Lower lobe of right lung (tissue), 2 donors: ENCODE measurements at regions not wholly inside any gene's neighbourhood (a gene's known extent, or its start where the extent isn't known, plus 50 kb on each side); places are given as distances from the start of the nearest gene placed in this dataset.

Source experiments
- ATAC-seq, 2 donors: fragments of 200-7000 bp; cut with Tn5 transposase; one replicate each; pipeline ENCODE4 v1.9.1; 2020 to 2022; ENCODE audit warnings: mild to moderate bottlenecking in 2 of 2, moderate library complexity in 2 of 2
- DNase-seq: peaks from one replicate; pipeline ENCODE4 v3.0.0-alpha.2; 2020
- H3K27ac ChIP-seq: fragments of 200-600 bp; one replicate; pipeline ENCODE4 v1.8.0; 2022
- H3K27me3 ChIP-seq: fragments of 200-600 bp; one replicate; pipeline ENCODE4 v1.8.0; 2022; ENCODE audit warnings: low read depth
- H3K36me3 ChIP-seq: fragments of 200-600 bp; one replicate; pipeline ENCODE4 v1.8.0; 2022; ENCODE audit warnings: mild to moderate bottlenecking
- H3K4me1 ChIP-seq: fragments of 200-600 bp; one replicate; pipeline ENCODE4 v1.8.0; 2022
- H3K4me3 ChIP-seq: fragments of 200-600 bp; one replicate; pipeline ENCODE4 v1.8.0; 2022; ENCODE audit warnings: mild to moderate bottlenecking
- H3K9me3 ChIP-seq: fragments of 200-600 bp; one replicate; pipeline ENCODE4 v1.8.0; 2022
- intact Hi-C: fragments of 100-400 bp; cut with DNase I; formaldehyde crosslinking; loops from one replicate; pipeline ENCODE4 v1.11.0; 2022
- TF ChIP-seq, protein P1 (sequence below): fragments of 200-600 bp; IDR thresholded peaks from one replicate; pipeline ENCODE4 v1.8.0; 2022; ENCODE audit warnings: antibody characterized with exemption, mild to moderate bottlenecking
- donor health status: DM: no; HTN: yes; CAD: no; lungs with severe emphysema.

DNA sequence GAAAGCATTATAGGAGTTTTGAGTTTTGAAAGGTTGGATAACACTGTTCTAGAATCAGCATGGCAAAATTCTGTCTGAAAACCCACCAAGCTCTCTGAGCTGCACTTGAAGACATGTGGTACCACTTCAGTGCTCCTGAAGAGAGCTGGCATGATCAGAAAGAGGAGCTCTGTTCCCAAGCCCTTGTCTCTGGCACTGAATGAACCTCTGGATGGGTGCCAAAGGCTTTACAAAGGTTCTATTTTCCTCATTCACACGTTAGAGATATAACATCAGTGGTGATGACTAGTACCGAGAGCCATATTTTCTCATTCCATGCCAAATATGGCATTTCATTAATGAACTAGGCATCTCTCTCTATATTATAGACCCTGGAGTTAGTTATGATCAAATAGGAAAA lies 301.8 kb upstream of the ID4 start:
- H3K36me3 ChIP-seq: no peaks in the 10 kb centered on the region
- H3K27me3 ChIP-seq: no peaks in the 10 kb centered on the region
- no peak for DNase-seq
- no peak for ATAC-seq
- H3K4me1 ChIP-seq: no peaks in the 10 kb centered on the region
- TF ChIP-seq, protein P1, sequence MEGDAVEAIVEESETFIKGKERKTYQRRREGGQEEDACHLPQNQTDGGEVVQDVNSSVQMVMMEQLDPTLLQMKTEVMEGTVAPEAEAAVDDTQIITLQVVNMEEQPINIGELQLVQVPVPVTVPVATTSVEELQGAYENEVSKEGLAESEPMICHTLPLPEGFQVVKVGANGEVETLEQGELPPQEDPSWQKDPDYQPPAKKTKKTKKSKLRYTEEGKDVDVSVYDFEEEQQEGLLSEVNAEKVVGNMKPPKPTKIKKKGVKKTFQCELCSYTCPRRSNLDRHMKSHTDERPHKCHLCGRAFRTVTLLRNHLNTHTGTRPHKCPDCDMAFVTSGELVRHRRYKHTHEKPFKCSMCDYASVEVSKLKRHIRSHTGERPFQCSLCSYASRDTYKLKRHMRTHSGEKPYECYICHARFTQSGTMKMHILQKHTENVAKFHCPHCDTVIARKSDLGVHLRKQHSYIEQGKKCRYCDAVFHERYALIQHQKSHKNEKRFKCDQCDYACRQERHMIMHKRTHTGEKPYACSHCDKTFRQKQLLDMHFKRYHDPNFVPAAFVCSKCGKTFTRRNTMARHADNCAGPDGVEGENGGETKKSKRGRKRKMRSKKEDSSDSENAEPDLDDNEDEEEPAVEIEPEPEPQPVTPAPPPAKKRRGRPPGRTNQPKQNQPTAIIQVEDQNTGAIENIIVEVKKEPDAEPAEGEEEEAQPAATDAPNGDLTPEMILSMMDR: no peak
- intact Hi-C loops: no loop called here
- no peak overlapping the region for H3K4me3 ChIP-seq
- H3K27ac ChIP-seq: no peak overlapping the region
- H3K9me3 ChIP-seq: no peaks in the 10 kb centered on the region

DNA sequence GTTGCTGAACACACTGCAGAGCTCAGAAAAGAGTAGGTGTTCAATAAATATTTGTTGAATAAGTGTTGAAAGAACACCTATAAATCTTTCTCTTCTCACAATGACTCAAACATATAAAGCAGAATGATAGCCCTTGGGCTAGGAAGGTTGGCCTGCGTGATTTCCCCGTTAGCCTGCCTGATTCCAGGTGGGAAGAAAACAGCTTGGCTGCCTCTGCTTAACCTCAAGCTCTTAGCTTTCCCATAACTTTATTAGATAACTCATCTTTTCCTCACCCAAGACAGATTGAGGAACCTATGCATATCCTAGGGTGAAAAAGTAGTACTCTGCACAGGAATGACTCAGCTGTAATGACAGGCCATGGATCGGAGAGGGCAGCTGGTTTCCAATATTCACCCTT lies 300.3 kb upstream of the ID4 start:
- H3K9me3 ChIP-seq: no peaks in the 10 kb centered on the region
- DNase-seq: no peak
- intact Hi-C loops: no loop called here
- no peak for ATAC-seq
- no peaks in the 10 kb centered on the region for H3K27me3 ChIP-seq
- H3K4me1 ChIP-seq: no peaks in the 10 kb centered on the region
- TF ChIP-seq, protein P1: no peak
- no peak overlapping the region for H3K4me3 ChIP-seq
- no peaks in the 10 kb centered on the region for H3K36me3 ChIP-seq
- H3K27ac ChIP-seq: no peak overlapping the region

- H3K27ac ChIP-seq: no peak overlapping the region
Observed at GRCh38 chr6:19538096-19538495, 299.1 kb upstream of the ID4 start.

DNA sequence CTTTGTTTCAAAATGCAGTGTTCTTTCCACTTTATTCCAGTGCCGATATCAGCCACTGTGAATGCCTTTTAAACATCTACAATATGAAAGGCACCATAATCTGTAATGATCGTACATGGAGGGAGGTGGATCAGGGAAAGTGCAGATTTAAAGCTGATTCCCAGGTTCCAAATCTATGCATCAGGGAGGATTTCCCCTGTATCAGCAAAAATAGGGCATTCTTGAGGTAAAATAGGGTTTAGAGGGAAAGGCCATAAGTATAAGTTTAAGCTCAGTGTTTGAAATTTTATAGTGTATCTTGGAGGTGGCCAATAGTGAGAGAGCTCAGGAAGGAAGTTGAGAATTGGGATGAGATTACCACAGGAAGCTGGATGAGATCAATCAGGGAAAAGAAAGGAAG lies 289.7 kb upstream of the ID4 start:
- intact Hi-C loops: no loop called here
- TF ChIP-seq, protein P1: no peak
- no peaks in the 10 kb centered on the region for H3K36me3 ChIP-seq
- H3K27me3 ChIP-seq: no peaks in the 10 kb centered on the region
- H3K27ac ChIP-seq: no peak overlapping the region
- no peak overlapping the region for H3K4me3 ChIP-seq
- no peaks in the 10 kb centered on the region for H3K9me3 ChIP-seq
- no peaks in the 10 kb centered on the region for H3K4me1 ChIP-seq
- DNase-seq: no peak
- no peak for ATAC-seq

More at GRCh38 chr6:19538096-19538495, 299.1 kb upstream of the ID4 start:
- Histone ChIP-seq H3K36me3 (no peaks in the 10 kb centered on the region), H3K27me3 (no peaks in the 10 kb centered on the region), H3K9me3 (no peaks in the 10 kb centered on the region), H3K4me3 (no peak overlapping the region), H3K4me1 (no peaks in the 10 kb centered on the region)
- DNase-seq (peak; percentile 60), ATAC-seq (peak; percentile 31 to 55)
- TF ChIP-seq, protein P1: no peak
- intact Hi-C loops: no loop called here

DNA sequence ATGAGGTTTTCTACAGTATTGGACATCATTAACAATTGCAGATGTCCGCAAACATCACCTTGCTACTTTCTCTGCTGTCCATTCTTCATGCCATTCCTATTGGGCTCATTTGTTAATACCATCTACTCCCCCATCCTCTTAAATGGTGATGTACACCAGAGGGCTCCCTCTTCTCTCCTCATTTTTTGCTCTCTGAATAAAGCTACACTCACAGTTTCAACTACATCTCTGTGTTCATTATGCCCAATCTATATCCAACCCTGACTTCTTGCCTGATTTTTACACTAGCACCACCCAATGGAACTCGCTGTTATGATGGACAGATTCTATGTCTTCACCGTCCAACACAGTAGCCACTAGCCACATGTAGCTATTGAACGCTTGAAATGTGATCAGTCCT lies 288.1 kb upstream of the ID4 start:
- TF ChIP-seq, protein P1: no peak
- intact Hi-C loops: no loop called here
- peaks cover 5% of the 10 kb centered on the region for H3K9me3 ChIP-seq
- H3K36me3 ChIP-seq: no peaks in the 10 kb centered on the region
- H3K27me3 ChIP-seq: no peaks in the 10 kb centered on the region
- no peak overlapping the region for H3K4me3 ChIP-seq
- H3K27ac ChIP-seq: no peak overlapping the region
- ATAC-seq (no peak), DNase-seq (no peak)
- no peaks in the 10 kb centered on the region for H3K4me1 ChIP-seq

GRCh38 chr6:19550380-19550779 lies 286.8 kb upstream of the ID4 start:
- Histone ChIP-seq H3K9me3 (peaks cover 5% of the 10 kb centered on the region), H3K27me3 (no peaks in the 10 kb centered on the region), H3K4me3 (no peak overlapping the region), H3K4me1 (no peaks in the 10 kb centered on the region), H3K36me3 (no peaks in the 10 kb centered on the region), H3K27ac (no peak overlapping the region)
- intact Hi-C loops: no loop called here
- ATAC-seq (no peak), DNase-seq (no peak)
- TF ChIP-seq, protein P1: no peak
